ENCODE measurements at regions not wholly inside any gene's neighbourhood (a gene's known extent, or its start where the extent isn't known, plus 50 kb on each side); places are given as distances from the start of the nearest gene placed in this dataset.

GRCh38 chr5:106523852-106524251 lies 1146.9 kb downstream of the EFNA5 start:
- TF ChIP-seq POLR2AphosphoS5 (IDR thresholded peaks at IDR 0.05): no peak
- no peak for TF ChIP-seq POLR2A (IDR thresholded peaks at IDR 0.05)

Data from stomach (tissue), 4 donors.